ENCODE measurements at regions not wholly inside any gene's neighbourhood (a gene's known extent, or its start where the extent isn't known, plus 50 kb on each side); places are given as distances from the start of the nearest gene placed in this dataset.

- TF ChIP-seq, protein P1, sequence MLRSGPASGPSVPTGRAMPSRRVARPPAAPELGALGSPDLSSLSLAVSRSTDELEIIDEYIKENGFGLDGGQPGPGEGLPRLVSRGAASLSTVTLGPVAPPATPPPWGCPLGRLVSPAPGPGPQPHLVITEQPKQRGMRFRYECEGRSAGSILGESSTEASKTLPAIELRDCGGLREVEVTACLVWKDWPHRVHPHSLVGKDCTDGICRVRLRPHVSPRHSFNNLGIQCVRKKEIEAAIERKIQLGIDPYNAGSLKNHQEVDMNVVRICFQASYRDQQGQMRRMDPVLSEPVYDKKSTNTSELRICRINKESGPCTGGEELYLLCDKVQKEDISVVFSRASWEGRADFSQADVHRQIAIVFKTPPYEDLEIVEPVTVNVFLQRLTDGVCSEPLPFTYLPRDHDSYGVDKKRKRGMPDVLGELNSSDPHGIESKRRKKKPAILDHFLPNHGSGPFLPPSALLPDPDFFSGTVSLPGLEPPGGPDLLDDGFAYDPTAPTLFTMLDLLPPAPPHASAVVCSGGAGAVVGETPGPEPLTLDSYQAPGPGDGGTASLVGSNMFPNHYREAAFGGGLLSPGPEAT (IDR thresholded peaks at IDR 0.05; ENCODE audit: low read depth) = no peak
- TF ChIP-seq, protein P2, sequence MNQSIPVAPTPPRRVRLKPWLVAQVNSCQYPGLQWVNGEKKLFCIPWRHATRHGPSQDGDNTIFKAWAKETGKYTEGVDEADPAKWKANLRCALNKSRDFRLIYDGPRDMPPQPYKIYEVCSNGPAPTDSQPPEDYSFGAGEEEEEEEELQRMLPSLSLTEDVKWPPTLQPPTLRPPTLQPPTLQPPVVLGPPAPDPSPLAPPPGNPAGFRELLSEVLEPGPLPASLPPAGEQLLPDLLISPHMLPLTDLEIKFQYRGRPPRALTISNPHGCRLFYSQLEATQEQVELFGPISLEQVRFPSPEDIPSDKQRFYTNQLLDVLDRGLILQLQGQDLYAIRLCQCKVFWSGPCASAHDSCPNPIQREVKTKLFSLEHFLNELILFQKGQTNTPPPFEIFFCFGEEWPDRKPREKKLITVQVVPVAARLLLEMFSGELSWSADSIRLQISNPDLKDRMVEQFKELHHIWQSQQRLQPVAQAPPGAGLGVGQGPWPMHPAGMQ (IDR thresholded peaks at IDR 0.05; ENCODE audit: borderline replicate concordance) = no peak
- TF ChIP-seq SP1 (IDR thresholded peaks at IDR 0.05; ENCODE audit: low read depth, low read length) = no peak
These were observed 150.0 kb downstream of the VCX3A start (continued) for GRCh38 chrX:6384921-6385320.

GRCh38 chrX:6384371-6384770, 150.5 kb downstream of the VCX3A start:
- Histone ChIP-seq H3K4me2 (ENCODE audit: control insufficient read depth, insufficient read depth) (no peak overlapping the region), H4K20me1 (ENCODE audit: control insufficient read depth, insufficient read depth) (no peaks in the 10 kb centered on the region), H3K4me3 (no peak overlapping the region), H3K9ac (ENCODE audit: control insufficient read depth, insufficient read depth, low read length) (no peak overlapping the region), H3K36me3 (ENCODE audit: control insufficient read depth in 2 of 2, insufficient read depth in 2 of 2, low read length in 1 of 2) (no peaks in the 10 kb centered on the region), H3K9me3 (replicated peaks; ENCODE audit: control insufficient read depth, insufficient read depth, low read length) (no peaks in the 10 kb centered on the region), H3K4me1 (ENCODE audit: control insufficient read depth, insufficient read depth, low read length) (no peaks in the 10 kb centered on the region), H2AFZ (ENCODE audit: control insufficient read depth, low read depth, low read length) (no peak overlapping the region), H3K27me3 (replicated peaks in 1 of 2; ENCODE audit: control insufficient read depth in 2 of 2, insufficient read depth in 2 of 2, low read length in 1 of 2) (no peaks in the 10 kb centered on the region), H3K79me2 (ENCODE audit: control insufficient read depth, insufficient read depth, low read length) (no peaks in the 10 kb centered on the region), H3K27ac (ENCODE audit: control insufficient read depth, insufficient read depth) (no peak overlapping the region)
- intact Hi-C loops (cut with micrococcal nuclease; ENCODE audit: unreplicated experiment) (no loop called here), in situ Hi-C loops (cut with MboI) (no loop called here)
- TF ChIP-seq USF2 (IDR thresholded peaks at IDR 0.05; ENCODE audit: borderline replicate concordance, low read depth, low read length) = no peak
- no peak for TF ChIP-seq BMI1 (IDR thresholded peaks at IDR 0.05; ENCODE audit: borderline replicate concordance)
- no peak for TF ChIP-seq NR2C1 (IDR thresholded peaks at IDR 0.05)
- TF ChIP-seq TCF3 (IDR thresholded peaks at IDR 0.05; ENCODE audit: borderline replicate concordance, insufficient read depth, low read depth, low read length) = no peak
- TF ChIP-seq CEBPB (IDR thresholded peaks at IDR 0.05; ENCODE audit: borderline replicate concordance in 1 of 2, low read depth in 2 of 2, low read length in 2 of 2) = no peak
- no peak for TF ChIP-seq NBN (IDR thresholded peaks at IDR 0.05)
- TF ChIP-seq, protein P3, sequence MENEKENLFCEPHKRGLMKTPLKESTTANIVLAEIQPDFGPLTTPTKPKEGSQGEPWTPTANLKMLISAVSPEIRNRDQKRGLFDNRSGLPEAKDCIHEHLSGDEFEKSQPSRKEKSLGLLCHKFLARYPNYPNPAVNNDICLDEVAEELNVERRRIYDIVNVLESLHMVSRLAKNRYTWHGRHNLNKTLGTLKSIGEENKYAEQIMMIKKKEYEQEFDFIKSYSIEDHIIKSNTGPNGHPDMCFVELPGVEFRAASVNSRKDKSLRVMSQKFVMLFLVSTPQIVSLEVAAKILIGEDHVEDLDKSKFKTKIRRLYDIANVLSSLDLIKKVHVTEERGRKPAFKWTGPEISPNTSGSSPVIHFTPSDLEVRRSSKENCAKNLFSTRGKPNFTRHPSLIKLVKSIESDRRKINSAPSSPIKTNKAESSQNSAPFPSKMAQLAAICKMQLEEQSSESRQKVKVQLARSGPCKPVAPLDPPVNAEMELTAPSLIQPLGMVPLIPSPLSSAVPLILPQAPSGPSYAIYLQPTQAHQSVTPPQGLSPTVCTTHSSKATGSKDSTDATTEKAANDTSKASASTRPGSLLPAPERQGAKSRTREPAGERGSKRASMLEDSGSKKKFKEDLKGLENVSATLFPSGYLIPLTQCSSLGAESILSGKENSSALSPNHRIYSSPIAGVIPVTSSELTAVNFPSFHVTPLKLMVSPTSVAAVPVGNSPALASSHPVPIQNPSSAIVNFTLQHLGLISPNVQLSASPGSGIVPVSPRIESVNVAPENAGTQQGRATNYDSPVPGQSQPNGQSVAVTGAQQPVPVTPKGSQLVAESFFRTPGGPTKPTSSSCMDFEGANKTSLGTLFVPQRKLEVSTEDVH (IDR thresholded peaks at IDR 0.05; ENCODE audit: low read depth, partially characterized antibody) = no peak
- TF ChIP-seq, protein P4, sequence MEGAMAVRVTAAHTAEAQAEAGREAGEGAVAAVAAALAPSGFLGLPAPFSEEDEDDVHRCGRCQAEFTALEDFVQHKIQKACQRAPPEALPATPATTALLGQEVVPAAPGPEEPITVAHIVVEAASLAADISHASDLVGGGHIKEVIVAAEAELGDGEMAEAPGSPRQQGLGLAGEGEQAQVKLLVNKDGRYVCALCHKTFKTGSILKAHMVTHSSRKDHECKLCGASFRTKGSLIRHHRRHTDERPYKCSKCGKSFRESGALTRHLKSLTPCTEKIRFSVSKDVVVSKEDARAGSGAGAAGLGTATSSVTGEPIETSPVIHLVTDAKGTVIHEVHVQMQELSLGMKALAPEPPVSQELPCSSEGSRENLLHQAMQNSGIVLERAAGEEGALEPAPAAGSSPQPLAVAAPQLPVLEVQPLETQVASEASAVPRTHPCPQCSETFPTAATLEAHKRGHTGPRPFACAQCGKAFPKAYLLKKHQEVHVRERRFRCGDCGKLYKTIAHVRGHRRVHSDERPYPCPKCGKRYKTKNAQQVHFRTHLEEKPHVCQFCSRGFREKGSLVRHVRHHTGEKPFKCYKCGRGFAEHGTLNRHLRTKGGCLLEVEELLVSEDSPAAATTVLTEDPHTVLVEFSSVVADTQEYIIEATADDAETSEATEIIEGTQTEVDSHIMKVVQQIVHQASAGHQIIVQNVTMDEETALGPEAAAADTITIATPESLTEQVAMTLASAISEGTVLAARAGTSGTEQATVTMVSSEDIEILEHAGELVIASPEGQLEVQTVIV (IDR thresholded peaks at IDR 0.05; ENCODE audit: borderline replicate concordance, partially characterized antibody) = no peak
- ChIA-PET RAD21 (ENCODE audit: unreplicated experiment) (no interaction called here), SMC1A (ENCODE audit: uncharacterized antibody, unreplicated experiment) (no interaction called here), CTCF (no interaction called here), POLR2A (interaction anchor here (0.9 kb wide), 1 partner anchor 65 kb away, joined by 3 read pairs; no protein-coding TSS in a partner anchor)
- DNase-seq (ENCODE audit: low read depth, low spot score) (no peak), ATAC-seq (no peak), FAIRE-seq (no peak)
- WGBS (ENCODE audit: insufficient coverage, insufficient replicate concordance, low lambda C conversion rate, missing lambda C conversion rate) = 13% methylated on average over 6 of the region's 6 CpGs
- BruUV-seq (replicated peaks) = no TSS peak

Measured in GM12878 (cell line).